ENCODE measurements at regions not wholly inside any gene's neighbourhood (a gene's known extent, or its start where the extent isn't known, plus 50 kb on each side); places are given as distances from the start of the nearest gene placed in this dataset.

- no peak for TF ChIP-seq PRDM15 (CRISPR knock-in tag; IDR thresholded peaks at IDR 0.05)
Measured at GRCh38 chr14:81715731-81716130, 182.1 kb upstream of the SEL1L start (continued).

GRCh38 chr14:81716953-81717352, 183.3 kb upstream of the SEL1L start:
- ChIA-PET POLR2A (no interaction called here), CTCF (interaction anchor here (0.9 kb wide), 1 partner anchor 151 kb away, joined by 3 read pairs; no protein-coding TSS in a partner anchor)
- DNase-seq (ENCODE audit: low spot score) = no peak
- Mint-ChIP-seq H3K27ac (no peak overlapping the region), H3K4me3 (no peak overlapping the region), H3K27me3 (ENCODE audit: low read depth) (no peaks in the 10 kb centered on the region; the same call in none of the 2 replicates), H3K9me3 (peaks cover 14% of the 10 kb centered on the region), H3K4me1 (peaks cover 4% of the 10 kb centered on the region; the same call in 1 of the 2 replicates), H3K36me3 (peaks cover 3% of the 10 kb centered on the region; the same call in 1 of the 2 replicates)
- no peak for ATAC-seq
- TF ChIP-seq ZNF232 (CRISPR knock-in tag; IDR thresholded peaks at IDR 0.05) (no peak), ZNF396 (CRISPR knock-in tag; IDR thresholded peaks at IDR 0.05; ENCODE audit: borderline replicate concordance) (no peak), GRHL2 (CRISPR knock-in tag; IDR thresholded peaks at IDR 0.05; ENCODE audit: insufficient replicate concordance, severe bottlenecking) (no peak), USF1 (CRISPR knock-in tag; IDR thresholded peaks at IDR 0.05) (no peak), GABPB1 (CRISPR knock-in tag; IDR thresholded peaks at IDR 0.05) (no peak), OVOL2 (CRISPR knock-in tag; IDR thresholded peaks at IDR 0.05; ENCODE audit: borderline replicate concordance) (no peak), ZNF423 (CRISPR knock-in tag; IDR thresholded peaks at IDR 0.05) (no peak), PRRX2 (CRISPR knock-in tag; IDR thresholded peaks at IDR 0.05) (no peak), ZNF219 (CRISPR knock-in tag; IDR thresholded peaks at IDR 0.05; ENCODE audit: borderline replicate concordance) (no peak), TEAD4 (CRISPR knock-in tag; IDR thresholded peaks at IDR 0.05) (no peak), ZNF281 (CRISPR knock-in tag; IDR thresholded peaks at IDR 0.05) (no peak), FOXJ3 (CRISPR knock-in tag; IDR thresholded peaks at IDR 0.05; ENCODE audit: borderline replicate concordance) (no peak), JUN (CRISPR knock-in tag; IDR thresholded peaks at IDR 0.05) (no peak)

- no peaks in the 10 kb centered on the region; the same call in 1 of the 2 replicates for H3K27me3 Mint-ChIP-seq (ENCODE audit: low read depth)
- TF ChIP-seq ZNF532 (CRISPR knock-in tag; IDR thresholded peaks at IDR 0.05; ENCODE audit: borderline replicate concordance) = no peak
- no peak for TF ChIP-seq HMGXB4 (CRISPR knock-in tag; IDR thresholded peaks at IDR 0.05)
- H3K4me3 Mint-ChIP-seq = no peak overlapping the region
- H3K4me1 Mint-ChIP-seq = peaks cover 1% of the 10 kb centered on the region; the same call in 1 of the 2 replicates
- ChIA-PET POLR2A (no interaction called here), CTCF (no interaction called here)
- no peaks in the 10 kb centered on the region for H3K36me3 Mint-ChIP-seq
- no peak overlapping the region for H3K27ac Mint-ChIP-seq
- ATAC-seq (no peak), DNase-seq (ENCODE audit: low spot score) (no peak)
- peaks cover 4% of the 10 kb centered on the region; the same call in 1 of the 2 replicates for H3K9me3 Mint-ChIP-seq
Measured at GRCh38 chr14:81723956-81724355, 190.3 kb upstream of the SEL1L start.

Measured in WTC11 (cell line).